Type B pancreatic cell (in vitro differentiated cells): ENCODE measurements at regions not wholly inside any gene's neighbourhood (a gene's known extent, or its start where the extent isn't known, plus 50 kb on each side); places are given as distances from the start of the nearest gene placed in this dataset.

Experiments used
- DNase-seq: peaks from one replicate; pipeline ENCODE4 v3.0.0; 2021; ENCODE audit warnings: mixed read lengths; ENCODE audit not compliant: unreplicated experiment; ENCODE audit errors: extremely low spot score
- H3K27ac Mint-ChIP-seq: 2 replicates; pipeline ENCODE4 v1.8.0; 2021; ENCODE audit warnings: mild to moderate bottlenecking, mixed read lengths
- H3K27me3 Mint-ChIP-seq: 2 replicates; pipeline ENCODE4 v1.8.0; 2021; ENCODE audit warnings: mixed read lengths
- H3K36me3 Mint-ChIP-seq: 2 replicates; pipeline ENCODE4 v1.8.0; 2021; ENCODE audit warnings: mixed read lengths
- H3K4me1 Mint-ChIP-seq: one replicate; pipeline ENCODE4 v1.8.0; 2021; ENCODE audit warnings: mixed read lengths; ENCODE audit not compliant: unreplicated experiment
- H3K4me3 Mint-ChIP-seq: 2 replicates; pipeline ENCODE4 v1.8.0; 2021; ENCODE audit warnings: mild to moderate bottlenecking, mixed read lengths
- H3K9me3 Mint-ChIP-seq: 2 replicates; pipeline ENCODE4 v1.8.0; 2021; ENCODE audit warnings: mixed read lengths
- TF ChIP-seq, protein P1 (sequence below): fragments of 200-600 bp; sonication (generic); conservative IDR thresholded peaks from 2 replicates; pipeline ENCODE4 v1.5.0; 2021; ENCODE audit warnings: antibody characterized with exemption, mild to moderate bottlenecking

DNA sequence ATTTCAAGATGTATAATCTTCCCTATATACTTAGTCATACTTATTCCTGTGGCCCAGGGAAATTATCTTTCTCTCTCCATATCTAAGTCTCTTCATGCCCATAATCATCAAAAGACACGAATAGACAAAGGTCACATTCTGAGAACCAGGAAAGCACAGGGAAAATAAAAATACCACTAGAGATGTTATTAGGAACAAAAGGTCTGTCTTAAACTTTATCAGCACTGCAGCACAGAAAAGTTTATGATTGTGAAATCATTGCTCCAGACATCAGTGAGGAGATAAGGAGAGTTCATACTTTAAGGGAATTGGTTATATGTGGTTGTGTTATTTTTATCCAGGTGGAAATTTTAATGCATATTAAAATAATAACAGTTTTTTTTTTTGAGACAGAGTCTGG is 974.6 kb upstream of the CELF2 start:
- Mint-ChIP-seq H3K27me3 (no peaks in the 10 kb centered on the region), H3K4me3 (no peak overlapping the region), H3K27ac (no peak overlapping the region), H3K4me1 (no peaks in the 10 kb centered on the region), H3K36me3 (no peaks in the 10 kb centered on the region), H3K9me3 (peaks cover 9% of the 10 kb centered on the region)
- TF ChIP-seq, protein P1, sequence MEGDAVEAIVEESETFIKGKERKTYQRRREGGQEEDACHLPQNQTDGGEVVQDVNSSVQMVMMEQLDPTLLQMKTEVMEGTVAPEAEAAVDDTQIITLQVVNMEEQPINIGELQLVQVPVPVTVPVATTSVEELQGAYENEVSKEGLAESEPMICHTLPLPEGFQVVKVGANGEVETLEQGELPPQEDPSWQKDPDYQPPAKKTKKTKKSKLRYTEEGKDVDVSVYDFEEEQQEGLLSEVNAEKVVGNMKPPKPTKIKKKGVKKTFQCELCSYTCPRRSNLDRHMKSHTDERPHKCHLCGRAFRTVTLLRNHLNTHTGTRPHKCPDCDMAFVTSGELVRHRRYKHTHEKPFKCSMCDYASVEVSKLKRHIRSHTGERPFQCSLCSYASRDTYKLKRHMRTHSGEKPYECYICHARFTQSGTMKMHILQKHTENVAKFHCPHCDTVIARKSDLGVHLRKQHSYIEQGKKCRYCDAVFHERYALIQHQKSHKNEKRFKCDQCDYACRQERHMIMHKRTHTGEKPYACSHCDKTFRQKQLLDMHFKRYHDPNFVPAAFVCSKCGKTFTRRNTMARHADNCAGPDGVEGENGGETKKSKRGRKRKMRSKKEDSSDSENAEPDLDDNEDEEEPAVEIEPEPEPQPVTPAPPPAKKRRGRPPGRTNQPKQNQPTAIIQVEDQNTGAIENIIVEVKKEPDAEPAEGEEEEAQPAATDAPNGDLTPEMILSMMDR, result no peak
- DNase-seq, result no peak

DNA sequence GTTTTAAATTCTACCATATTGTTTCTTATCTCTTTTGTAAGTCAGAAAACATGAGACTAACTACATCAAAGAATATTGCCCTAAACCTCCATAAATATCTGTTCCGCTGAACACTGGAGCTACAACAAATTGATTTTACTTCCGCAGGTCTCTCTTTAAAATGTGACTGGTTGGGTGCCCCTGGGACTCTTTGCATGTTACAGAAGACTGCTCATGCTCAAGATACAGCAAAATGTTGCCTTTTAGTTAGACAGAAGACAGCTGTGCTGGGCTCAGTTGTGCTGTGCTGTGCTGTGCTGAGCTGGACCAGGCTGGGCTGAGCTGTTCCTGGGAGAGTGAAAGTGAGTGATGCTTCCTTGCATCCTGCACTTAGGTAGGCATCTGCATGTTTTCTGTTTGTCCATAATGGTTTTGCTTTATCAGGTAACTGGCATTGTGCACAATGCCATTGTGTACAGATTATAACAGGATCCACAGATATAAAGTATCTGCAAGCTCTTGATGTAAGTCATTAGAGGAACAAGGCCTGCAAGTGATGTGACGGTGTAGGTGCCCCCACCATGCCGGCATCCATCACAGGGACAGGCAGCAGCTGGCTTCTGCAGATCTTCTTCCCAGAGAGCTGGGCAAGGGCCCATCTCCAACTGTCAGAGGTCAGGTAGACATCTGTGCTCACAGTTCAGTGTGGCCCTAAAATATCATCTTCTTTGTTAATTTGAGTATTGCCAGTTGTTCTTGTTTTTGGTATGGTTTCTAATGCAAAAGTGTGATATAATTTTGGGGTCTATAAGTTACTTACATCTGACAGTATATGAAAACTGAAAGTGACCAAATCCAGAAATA is 972.5 kb upstream of the CELF2 start:
- Mint-ChIP-seq H3K4me3 (no peak overlapping the region), H3K27ac (no peak overlapping the region), H3K9me3 (peaks cover 9% of the 10 kb centered on the region), H3K27me3 (no peaks in the 10 kb centered on the region), H3K36me3 (no peaks in the 10 kb centered on the region), H3K4me1 (no peaks in the 10 kb centered on the region)
- no peak for DNase-seq
- TF ChIP-seq, protein P1, result no peak

DNA sequence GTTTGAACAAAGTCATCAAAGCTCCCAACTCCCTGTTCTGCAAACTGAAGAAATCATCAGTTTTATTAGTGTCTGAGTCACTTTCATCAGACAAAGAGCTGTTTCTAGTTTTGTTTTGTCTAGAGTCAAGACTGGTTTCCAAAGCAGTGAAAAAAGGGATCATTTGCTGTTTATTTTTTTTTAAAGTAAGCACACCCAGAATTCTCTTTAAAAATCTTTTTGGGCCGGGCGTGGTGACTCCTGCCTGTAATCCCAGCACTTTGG is 972.0 kb upstream of the CELF2 start:
- Mint-ChIP-seq H3K4me1 (no peaks in the 10 kb centered on the region), H3K36me3 (no peaks in the 10 kb centered on the region), H3K9me3 (peaks cover 9% of the 10 kb centered on the region), H3K27me3 (no peaks in the 10 kb centered on the region), H3K27ac (no peak overlapping the region), H3K4me3 (no peak overlapping the region)
- TF ChIP-seq, protein P1, result no peak
- DNase-seq, result no peak

DNA sequence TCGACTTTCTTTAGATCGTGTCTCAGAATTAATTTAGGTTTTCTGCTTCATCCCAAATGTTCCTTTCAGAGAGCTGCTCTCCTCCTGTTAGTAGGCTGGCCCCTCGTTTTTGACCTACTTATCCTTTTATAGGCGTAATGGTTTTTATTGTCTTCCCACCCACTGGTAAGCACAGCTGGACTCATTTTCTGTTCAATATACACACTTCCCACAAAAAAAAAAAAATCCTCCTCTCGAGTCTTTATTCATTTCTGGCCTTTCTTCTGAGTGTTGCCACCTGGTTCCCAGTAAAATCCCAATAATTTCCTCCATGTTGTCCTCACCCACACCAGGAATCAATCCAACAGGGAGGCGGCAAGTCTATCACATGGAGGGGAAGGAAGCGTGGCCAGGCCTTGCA is 970.2 kb upstream of the CELF2 start:
- Mint-ChIP-seq H3K27ac (no peak overlapping the region), H3K4me1 (no peaks in the 10 kb centered on the region), H3K4me3 (no peak overlapping the region), H3K27me3 (no peaks in the 10 kb centered on the region), H3K36me3 (no peaks in the 10 kb centered on the region), H3K9me3 (peaks cover 9% of the 10 kb centered on the region)
- TF ChIP-seq, protein P1, result no peak
- DNase-seq, result no peak

DNA sequence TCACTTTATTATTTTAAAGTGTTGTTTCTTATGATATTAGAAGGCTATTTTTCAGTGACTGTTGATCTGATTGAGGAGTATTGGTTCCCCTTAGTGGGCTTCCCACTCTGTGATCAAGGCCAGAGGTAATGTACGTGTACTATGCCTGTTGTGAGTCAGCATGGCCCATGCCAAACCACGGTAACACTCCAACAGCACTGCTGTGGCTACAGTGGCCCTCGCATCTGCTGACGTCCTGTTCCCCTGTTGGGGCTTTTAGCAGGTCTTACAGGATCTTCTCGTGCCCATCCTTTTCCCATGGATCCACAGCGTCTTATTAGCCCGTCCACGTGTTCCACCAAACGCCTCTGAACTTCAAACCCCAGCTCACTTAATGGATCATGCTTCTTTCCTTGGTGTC is 964.6 kb upstream of the CELF2 start:
- Mint-ChIP-seq H3K36me3 (no peaks in the 10 kb centered on the region), H3K27ac (no peak overlapping the region), H3K4me1 (peaks cover 5% of the 10 kb centered on the region), H3K4me3 (no peak overlapping the region), H3K27me3 (no peaks in the 10 kb centered on the region), H3K9me3 (no peaks in the 10 kb centered on the region)
- TF ChIP-seq, protein P1, result no peak
- DNase-seq, result no peak

DNA sequence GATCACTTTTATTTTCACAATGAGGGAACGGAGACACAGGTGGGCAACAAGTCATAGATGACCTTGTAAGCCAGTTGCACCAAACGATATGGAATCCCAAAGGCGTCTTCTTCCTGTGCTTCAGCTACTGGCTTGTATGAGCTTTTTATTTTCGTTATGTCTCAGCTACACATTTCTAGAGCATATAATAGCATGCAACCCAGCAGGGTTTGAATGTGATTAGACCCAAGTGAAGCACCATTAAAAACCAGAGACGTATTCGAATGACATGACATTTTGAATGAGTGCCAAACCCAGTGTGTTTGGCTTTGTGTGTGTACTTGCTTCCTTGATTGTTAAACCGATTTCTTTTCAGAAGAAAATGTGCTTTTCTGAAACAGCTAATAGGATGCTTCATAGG is 963.2 kb upstream of the CELF2 start:
- TF ChIP-seq, protein P1, result no peak
- Mint-ChIP-seq H3K27ac (no peak overlapping the region), H3K36me3 (no peaks in the 10 kb centered on the region), H3K4me1 (peaks cover 5% of the 10 kb centered on the region), H3K9me3 (no peaks in the 10 kb centered on the region), H3K27me3 (no peaks in the 10 kb centered on the region), H3K4me3 (no peak overlapping the region)
- no peak for DNase-seq
